ENCODE measurements at regions not wholly inside any gene's neighbourhood (a gene's known extent, or its start where the extent isn't known, plus 50 kb on each side); places are given as distances from the start of the nearest gene placed in this dataset.

DNA sequence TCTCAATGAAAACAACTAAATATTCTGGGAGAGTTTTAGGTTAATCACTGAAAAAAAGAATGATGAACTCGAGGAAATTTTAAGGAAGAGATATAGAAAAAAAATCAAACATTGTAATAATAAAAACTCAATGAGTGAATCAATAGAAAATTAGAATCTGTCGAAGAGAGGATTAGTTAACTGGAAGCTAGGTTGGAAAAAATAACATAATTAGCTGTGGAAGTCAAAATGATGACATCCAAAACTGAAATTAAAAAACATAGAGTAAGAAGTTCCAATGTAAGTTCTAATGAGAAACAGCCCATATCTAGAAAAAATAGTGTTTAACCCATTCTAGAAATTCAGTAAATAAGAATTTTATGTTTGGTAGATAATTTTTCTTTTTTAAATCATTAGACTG is 299.3 kb upstream of the RARB start:
- no peak for TF ChIP-seq TAF1 (IDR thresholded peaks at IDR 0.05; ENCODE audit: low read depth)
- TF ChIP-seq POLR2AphosphoS5 (IDR thresholded peaks at IDR 0.05), result no peak
- no peak for TF ChIP-seq SMC3 (conservative IDR thresholded peaks at IDR 0.05; ENCODE audit: poor library complexity)
- TF ChIP-seq, protein P1, sequence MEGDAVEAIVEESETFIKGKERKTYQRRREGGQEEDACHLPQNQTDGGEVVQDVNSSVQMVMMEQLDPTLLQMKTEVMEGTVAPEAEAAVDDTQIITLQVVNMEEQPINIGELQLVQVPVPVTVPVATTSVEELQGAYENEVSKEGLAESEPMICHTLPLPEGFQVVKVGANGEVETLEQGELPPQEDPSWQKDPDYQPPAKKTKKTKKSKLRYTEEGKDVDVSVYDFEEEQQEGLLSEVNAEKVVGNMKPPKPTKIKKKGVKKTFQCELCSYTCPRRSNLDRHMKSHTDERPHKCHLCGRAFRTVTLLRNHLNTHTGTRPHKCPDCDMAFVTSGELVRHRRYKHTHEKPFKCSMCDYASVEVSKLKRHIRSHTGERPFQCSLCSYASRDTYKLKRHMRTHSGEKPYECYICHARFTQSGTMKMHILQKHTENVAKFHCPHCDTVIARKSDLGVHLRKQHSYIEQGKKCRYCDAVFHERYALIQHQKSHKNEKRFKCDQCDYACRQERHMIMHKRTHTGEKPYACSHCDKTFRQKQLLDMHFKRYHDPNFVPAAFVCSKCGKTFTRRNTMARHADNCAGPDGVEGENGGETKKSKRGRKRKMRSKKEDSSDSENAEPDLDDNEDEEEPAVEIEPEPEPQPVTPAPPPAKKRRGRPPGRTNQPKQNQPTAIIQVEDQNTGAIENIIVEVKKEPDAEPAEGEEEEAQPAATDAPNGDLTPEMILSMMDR (IDR thresholded peaks at IDR 0.05; ENCODE audit: poor library complexity, severe bottlenecking), result no peak
- no peak for TF ChIP-seq EZH2 (IDR thresholded peaks at IDR 0.05; ENCODE audit: borderline replicate concordance, insufficient read depth, low read length, poor library complexity, severe bottlenecking)
- no peak for TF ChIP-seq EP300 (conservative IDR thresholded peaks at IDR 0.05; ENCODE audit: poor library complexity, severe bottlenecking)
- TF ChIP-seq, protein P2, sequence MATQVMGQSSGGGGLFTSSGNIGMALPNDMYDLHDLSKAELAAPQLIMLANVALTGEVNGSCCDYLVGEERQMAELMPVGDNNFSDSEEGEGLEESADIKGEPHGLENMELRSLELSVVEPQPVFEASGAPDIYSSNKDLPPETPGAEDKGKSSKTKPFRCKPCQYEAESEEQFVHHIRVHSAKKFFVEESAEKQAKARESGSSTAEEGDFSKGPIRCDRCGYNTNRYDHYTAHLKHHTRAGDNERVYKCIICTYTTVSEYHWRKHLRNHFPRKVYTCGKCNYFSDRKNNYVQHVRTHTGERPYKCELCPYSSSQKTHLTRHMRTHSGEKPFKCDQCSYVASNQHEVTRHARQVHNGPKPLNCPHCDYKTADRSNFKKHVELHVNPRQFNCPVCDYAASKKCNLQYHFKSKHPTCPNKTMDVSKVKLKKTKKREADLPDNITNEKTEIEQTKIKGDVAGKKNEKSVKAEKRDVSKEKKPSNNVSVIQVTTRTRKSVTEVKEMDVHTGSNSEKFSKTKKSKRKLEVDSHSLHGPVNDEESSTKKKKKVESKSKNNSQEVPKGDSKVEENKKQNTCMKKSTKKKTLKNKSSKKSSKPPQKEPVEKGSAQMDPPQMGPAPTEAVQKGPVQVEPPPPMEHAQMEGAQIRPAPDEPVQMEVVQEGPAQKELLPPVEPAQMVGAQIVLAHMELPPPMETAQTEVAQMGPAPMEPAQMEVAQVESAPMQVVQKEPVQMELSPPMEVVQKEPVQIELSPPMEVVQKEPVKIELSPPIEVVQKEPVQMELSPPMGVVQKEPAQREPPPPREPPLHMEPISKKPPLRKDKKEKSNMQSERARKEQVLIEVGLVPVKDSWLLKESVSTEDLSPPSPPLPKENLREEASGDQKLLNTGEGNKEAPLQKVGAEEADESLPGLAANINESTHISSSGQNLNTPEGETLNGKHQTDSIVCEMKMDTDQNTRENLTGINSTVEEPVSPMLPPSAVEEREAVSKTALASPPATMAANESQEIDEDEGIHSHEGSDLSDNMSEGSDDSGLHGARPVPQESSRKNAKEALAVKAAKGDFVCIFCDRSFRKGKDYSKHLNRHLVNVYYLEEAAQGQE (IDR thresholded peaks at IDR 0.05; ENCODE audit: borderline replicate concordance), result no peak
